Cerebellar cortex (tissue), 1 donor: ENCODE measurements at regions not wholly inside any gene's neighbourhood (a gene's known extent, or its start where the extent isn't known, plus 50 kb on each side); places are given as distances from the start of the nearest gene placed in this dataset.

ENCODE experiments used
- DNase-seq: peaks from one replicate; pipeline ENCODE4 v3.0.0-alpha.2; 2015; ENCODE audit warnings: low spot score

- no peak for DNase-seq
Observed at GRCh38 chrX:44042116-44042515, 68.9 kb upstream of the NDP start.

- no peak for DNase-seq
Observed at GRCh38 chrX:44040406-44040805, 67.2 kb upstream of the NDP start.

- DNase-seq, result no peak
Observed at GRCh38 chrX:44039556-44039955, 66.4 kb upstream of the NDP start.

- DNase-seq, result no peak
Observed at GRCh38 chrX:44036336-44036735, 63.1 kb upstream of the NDP start.

GRCh38 chrX:44035571-44035970, 62.4 kb upstream of the NDP start:
- no peak for DNase-seq

- DNase-seq, result no peak
Observed at GRCh38 chrX:44032479-44032878, 59.3 kb upstream of the NDP start.

GRCh38 chrX:44025555-44025954, 52.4 kb upstream of the NDP start:
- no peak for DNase-seq
